IMR-90 (cell line): ENCODE measurements at regions not wholly inside any gene's neighbourhood (a gene's known extent, or its start where the extent isn't known, plus 50 kb on each side); places are given as distances from the start of the nearest gene placed in this dataset.

Source experiments
- ATAC-seq: fragments of 200-7000 bp; cut with Tn5 transposase; 2 replicates; pipeline ENCODE4 v1.9.1; 2020; ENCODE audit warnings: low read depth, mild to moderate bottlenecking, moderate library complexity
- BruUV-seq: library from RNA; stranded (reverse); fragments of 400-500 nt; replicated peaks from 2 replicates; lab custom pipeline; 2021; lab: Mats Ljungman, UMichigan
- CTCF ChIA-PET: fragments of 300-600 bp; formaldehyde crosslinking; extraction: SDS; loops from one replicate; lab custom pipeline; 2021; ENCODE audit warnings: antibody characterized with exemption; lab: Yijun Ruan, JAX
- POLR2A ChIA-PET: fragments of 300-600 bp; sonication (Branson Sonifier 250); formaldehyde crosslinking; loops from one replicate; lab custom pipeline; 2022; ENCODE audit warnings: antibody characterized with exemption; ENCODE audit not compliant: unreplicated experiment; lab: Charles Lee
- DNase-seq: peaks from one replicate; pipeline ENCODE4 v3.0.0; 2013
- H2AFZ ChIP-seq: replicated peaks from 2 replicates; pipeline ENCODE3; 2013; ENCODE audit warnings: low read length, mild to moderate bottlenecking; ENCODE audit not compliant: poor library complexity
- H2AK5ac ChIP-seq: 2 replicates; pipeline ENCODE4 v1.6.1; 2013; ENCODE audit warnings: low read depth, low read length, inconsistent platforms
- H2AK9ac ChIP-seq: replicated peaks from 2 replicates; pipeline ENCODE3; 2013; ENCODE audit warnings: mild to moderate bottlenecking, low read depth, low read length, moderate library complexity; ENCODE audit not compliant: poor library complexity
- H2BK120ac ChIP-seq: 2 replicates; pipeline ENCODE4 v1.6.1; 2013; ENCODE audit warnings: low read depth, low read length, inconsistent platforms
- H2BK15ac ChIP-seq: 3 replicates; pipeline ENCODE4 v1.6.1; 2013; ENCODE audit warnings: low read depth, low read length, inconsistent platforms
- H2BK20ac ChIP-seq: 2 replicates; pipeline ENCODE4 v1.6.1; 2013; ENCODE audit warnings: low read depth, mild to moderate bottlenecking, inconsistent platforms, low read length, moderate library complexity
- H2BK5ac ChIP-seq: 2 replicates; pipeline ENCODE4 v1.6.1; 2013; ENCODE audit warnings: mild to moderate bottlenecking, low read depth, low read length, inconsistent platforms; ENCODE audit not compliant: poor library complexity, severe bottlenecking
- H3K14ac ChIP-seq: replicated peaks from 2 replicates; pipeline ENCODE4 v1.6.1; 2013; ENCODE audit warnings: low read depth, low read length, inconsistent platforms
- H3K18ac ChIP-seq: 2 replicates; pipeline ENCODE4 v1.6.1; 2013; ENCODE audit warnings: low read depth, low read length, control low read depth
- H3K23ac ChIP-seq: 2 replicates; pipeline ENCODE4 v1.6.1; 2013; ENCODE audit warnings: low read depth, low read length, inconsistent platforms
- H3K27ac ChIP-seq: 2 replicates; pipeline ENCODE4 v1.5.1; 2013; ENCODE audit warnings: mild to moderate bottlenecking, control low read depth, low read length; ENCODE audit not compliant: insufficient read depth
- H3K27me3 ChIP-seq: 2 replicates; pipeline ENCODE4 v1.6.1; 2013; ENCODE audit warnings: low read length; ENCODE audit not compliant: control insufficient read depth, insufficient read depth
- H3K36me3 ChIP-seq: 2 replicates; pipeline ENCODE4 v1.6.1; 2013; ENCODE audit warnings: low read length, mixed read lengths; ENCODE audit not compliant: control insufficient read depth, insufficient read depth
- H3K4ac ChIP-seq: 2 replicates; pipeline ENCODE4 v1.6.1; 2013; ENCODE audit warnings: low read depth, low read length, inconsistent platforms
- H3K4me1 ChIP-seq: 2 replicates; pipeline ENCODE4 v1.6.1; 2013; ENCODE audit warnings: low read length, mixed read lengths; ENCODE audit not compliant: control insufficient read depth, insufficient read depth
- H3K4me2 ChIP-seq: 2 replicates; pipeline ENCODE4 v1.6.1; 2013; ENCODE audit warnings: low read depth, mild to moderate bottlenecking, control low read depth, low read length, moderate library complexity
- H3K4me3 ChIP-seq: 2 replicates; pipeline ENCODE4 v1.5.1; 2013; ENCODE audit warnings: low read depth, mild to moderate bottlenecking, control low read depth, low read length, moderate library complexity; ENCODE audit not compliant: insufficient read depth
- H3K56ac ChIP-seq: 2 replicates; pipeline ENCODE4 v1.6.1; 2013; ENCODE audit warnings: low read length, inconsistent platforms; ENCODE audit not compliant: insufficient read depth; ENCODE audit errors: extremely low read depth
- H3K79me1 ChIP-seq, 2 experiments: 2 replicates each; pipeline ENCODE4 v1.6.1; 2013; ENCODE audit warnings: low read length in 2 of 2, inconsistent platforms in 1 of 2, low read depth in 1 of 2
- H3K9ac ChIP-seq: 2 replicates; pipeline ENCODE4 v1.6.1; 2013; ENCODE audit warnings: low read depth, low read length, control low read depth
- H3K9me1 ChIP-seq: 2 replicates; pipeline ENCODE4 v1.6.1; 2013; ENCODE audit warnings: low read length, inconsistent platforms; ENCODE audit not compliant: insufficient read depth
- H3K9me3 ChIP-seq: 2 replicates; pipeline ENCODE4 v1.6.1; 2013; ENCODE audit warnings: low read length; ENCODE audit not compliant: control insufficient read depth, insufficient read depth
- H4K20me1 ChIP-seq: 2 replicates; pipeline ENCODE4 v1.6.1; 2013; ENCODE audit warnings: low read length, inconsistent platforms; ENCODE audit not compliant: insufficient read depth
- H4K5ac ChIP-seq: 2 replicates; pipeline ENCODE4 v1.6.1; 2013; ENCODE audit warnings: mild to moderate bottlenecking, low read depth, low read length, control low read depth
- H4K8ac ChIP-seq, 2 experiments: 2 replicates each; pipeline ENCODE4 v1.6.1; 2013; ENCODE audit warnings: low read depth in 2 of 2, low read length in 2 of 2, control low read depth in 1 of 2, inconsistent platforms in 1 of 2
- H4K91ac ChIP-seq: 2 replicates; pipeline ENCODE4 v1.6.1; 2013; ENCODE audit warnings: low read depth, low read length, inconsistent platforms; ENCODE audit not compliant: insufficient read depth
- BHLHE40 ChIP-seq: fragments of 150-350 bp; IDR thresholded peaks from 2 replicates; pipeline ENCODE4 v1.6.1; 2016; ENCODE audit warnings: mild to moderate bottlenecking, low read depth, low read length
- CEBPB ChIP-seq: IDR thresholded peaks from 2 replicates; pipeline ENCODE4 v1.6.1; 2012; ENCODE audit warnings: low read depth, low read length, improper control_type of control experiment
- FOS ChIP-seq: fragments of 150-350 bp; IDR thresholded peaks from 2 replicates; pipeline ENCODE4 v1.6.1; 2016; ENCODE audit warnings: low read depth, low read length
- MAFK ChIP-seq: IDR thresholded peaks from 2 replicates; pipeline ENCODE4 v1.6.1; 2012; ENCODE audit warnings: low read depth, low read length, improper control_type of control experiment
- RFX5 ChIP-seq: IDR thresholded peaks from 2 replicates; pipeline ENCODE4 v1.8.0; 2012; ENCODE audit warnings: low read depth, mild to moderate bottlenecking, low read length, moderate library complexity
- SMC3 ChIP-seq: fragments of 150-350 bp; IDR thresholded peaks from 2 replicates; pipeline ENCODE4 v1.6.1; 2016; ENCODE audit warnings: low read depth, mild to moderate bottlenecking, antibody characterized with exemption, low read length, moderate library complexity
- WGBS, 2 experiments: methylation state at CpG; one replicate each; pipeline versions ENCODE4 v1.1.5 to v1.1.7; 2013; ENCODE audit warnings: missing lambda C conversion rate in 2 of 2; ENCODE audit not compliant: insufficient read length in 1 of 2; ENCODE audit errors: extremely low coverage in 2 of 2; 5-methylcytosine and 5-hydroxymethylcytosine counted together
- dilution Hi-C: fragments of 300-500 bp; cut with HindIII; formaldehyde crosslinking; loops from one replicate; pipeline ENCODE4 v1.14.3; 2018; ENCODE audit warnings: low sequenced_read_pairs; ENCODE audit not compliant: unreplicated experiment
- in situ Hi-C: fragments of 300-500 bp; cut with MboI; formaldehyde crosslinking; loops from 3 replicates; pipeline ENCODE4 v1.14.3; 2019; ENCODE audit warnings: low sequenced_read_pairs, inconsistent platforms, mixed read lengths
- intact Hi-C: fragments of 100-400 bp; cut with micrococcal nuclease; formaldehyde crosslinking; loops from 2 replicates; pipeline ENCODE4 v1.10.0; 2022

- no TSS peak for BruUV-seq
- H4K91ac ChIP-seq: no peak overlapping the region
- dilution Hi-C loops (no loop called here), intact Hi-C loops (no loop called here), in situ Hi-C loops (no loop called here)
- TF ChIP-seq MAFK (no peak), CEBPB (no peak), BHLHE40 (no peak), RFX5 (no peak), FOS (no peak), SMC3 (no peak)
- no peak overlapping the region for H4K5ac ChIP-seq
- H3K4me3 ChIP-seq: no peak overlapping the region
- no peak overlapping the region for H3K23ac ChIP-seq
- no CpG with 5 or more reads among the region's 3 CpGs for WGBS, 2 experiments
- H3K4me2 ChIP-seq: no peak overlapping the region
- CTCF ChIA-PET: no interaction called here
- H2AK9ac ChIP-seq: no peak overlapping the region
- H2AFZ ChIP-seq: no peak overlapping the region
- no peaks in the 10 kb centered on the region for H4K20me1 ChIP-seq
- ATAC-seq (no peak), DNase-seq (no peak)
- no peak overlapping the region for H4K8ac ChIP-seq
- H3K4me1 ChIP-seq: no peaks in the 10 kb centered on the region
- no peak overlapping the region for H3K56ac ChIP-seq
- H3K14ac ChIP-seq: no peak overlapping the region
- no peak overlapping the region for H2AK5ac ChIP-seq
- no peak overlapping the region for H3K4ac ChIP-seq
- no peaks in the 10 kb centered on the region for H3K9me1 ChIP-seq
- no peak overlapping the region for H2BK15ac ChIP-seq
- no peak overlapping the region for H3K18ac ChIP-seq
- no peaks in the 10 kb centered on the region for H3K27me3 ChIP-seq
- no peak overlapping the region for H3K9ac ChIP-seq
- H2BK20ac ChIP-seq: no peak overlapping the region
- H2BK120ac ChIP-seq: no peak overlapping the region
- H2BK5ac ChIP-seq: no peak overlapping the region
- no peak overlapping the region for H3K27ac ChIP-seq
- POLR2A ChIA-PET: no interaction called here
- no peaks in the 10 kb centered on the region for H3K36me3 ChIP-seq
- no peaks in the 10 kb centered on the region for H3K9me3 ChIP-seq
- no peaks in the 10 kb centered on the region for H3K79me1 ChIP-seq
Measured at GRCh38 chr4:159604781-159605180, 501.9 kb downstream of the RAPGEF2 start.
